ENCODE measurements at regions not wholly inside any gene's neighbourhood (a gene's known extent, or its start where the extent isn't known, plus 50 kb on each side); places are given as distances from the start of the nearest gene placed in this dataset.

- TF ChIP-seq, protein P1, sequence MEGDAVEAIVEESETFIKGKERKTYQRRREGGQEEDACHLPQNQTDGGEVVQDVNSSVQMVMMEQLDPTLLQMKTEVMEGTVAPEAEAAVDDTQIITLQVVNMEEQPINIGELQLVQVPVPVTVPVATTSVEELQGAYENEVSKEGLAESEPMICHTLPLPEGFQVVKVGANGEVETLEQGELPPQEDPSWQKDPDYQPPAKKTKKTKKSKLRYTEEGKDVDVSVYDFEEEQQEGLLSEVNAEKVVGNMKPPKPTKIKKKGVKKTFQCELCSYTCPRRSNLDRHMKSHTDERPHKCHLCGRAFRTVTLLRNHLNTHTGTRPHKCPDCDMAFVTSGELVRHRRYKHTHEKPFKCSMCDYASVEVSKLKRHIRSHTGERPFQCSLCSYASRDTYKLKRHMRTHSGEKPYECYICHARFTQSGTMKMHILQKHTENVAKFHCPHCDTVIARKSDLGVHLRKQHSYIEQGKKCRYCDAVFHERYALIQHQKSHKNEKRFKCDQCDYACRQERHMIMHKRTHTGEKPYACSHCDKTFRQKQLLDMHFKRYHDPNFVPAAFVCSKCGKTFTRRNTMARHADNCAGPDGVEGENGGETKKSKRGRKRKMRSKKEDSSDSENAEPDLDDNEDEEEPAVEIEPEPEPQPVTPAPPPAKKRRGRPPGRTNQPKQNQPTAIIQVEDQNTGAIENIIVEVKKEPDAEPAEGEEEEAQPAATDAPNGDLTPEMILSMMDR (IDR thresholded peaks at IDR 0.05; ENCODE audit: low read depth, low read length), result no peak
- DNase-seq (ENCODE audit: extremely low read depth, low read depth), result no peak
Observed at GRCh38 chr5:77157732-77158532, 52.5 kb upstream of the PDE8B start.

GRCh38 chr5:77156379-77156778, 54.1 kb upstream of the PDE8B start:
- no peak for DNase-seq (ENCODE audit: extremely low read depth, low read depth)
- TF ChIP-seq, protein P1 (IDR thresholded peaks at IDR 0.05; ENCODE audit: low read depth, low read length), result no peak

GRCh38 chr5:77155179-77155785, 55.2 kb upstream of the PDE8B start:
- DNase-seq (ENCODE audit: extremely low read depth, low read depth), result no peak
- TF ChIP-seq, protein P1 (IDR thresholded peaks at IDR 0.05; ENCODE audit: low read depth, low read length), result no peak

GRCh38 chr5:77152441-77152840, 58.0 kb upstream of the PDE8B start:
- no peak for DNase-seq (ENCODE audit: extremely low read depth, low read depth)
- TF ChIP-seq, protein P1 (IDR thresholded peaks at IDR 0.05; ENCODE audit: low read depth, low read length), result no peak

GRCh38 chr5:77151501-77151900, 59.0 kb upstream of the PDE8B start:
- no peak for DNase-seq (ENCODE audit: extremely low read depth, low read depth)
- TF ChIP-seq, protein P1 (IDR thresholded peaks at IDR 0.05; ENCODE audit: low read depth, low read length), result no peak

GRCh38 chr5:77146896-77147295, 59.8 kb upstream of the ZBED3 start:
- TF ChIP-seq, protein P1 (IDR thresholded peaks at IDR 0.05; ENCODE audit: low read depth, low read length), result no peak
- no peak for DNase-seq (ENCODE audit: extremely low read depth, low read depth)

- no peak for DNase-seq (ENCODE audit: extremely low read depth, low read depth)
- TF ChIP-seq, protein P1 (IDR thresholded peaks at IDR 0.05; ENCODE audit: low read depth, low read length), result no peak
Observed at GRCh38 chr5:77145666-77146065, 58.6 kb upstream of the ZBED3 start.
